ENCODE measurements at regions not wholly inside any gene's neighbourhood (a gene's known extent, or its start where the extent isn't known, plus 50 kb on each side); places are given as distances from the start of the nearest gene placed in this dataset.
"Not testable (repeated sequence)": the region's sequence is repeated elsewhere in the genome, so short reads cannot be mapped to it uniquely, and the experiment has no call there.

DNA sequence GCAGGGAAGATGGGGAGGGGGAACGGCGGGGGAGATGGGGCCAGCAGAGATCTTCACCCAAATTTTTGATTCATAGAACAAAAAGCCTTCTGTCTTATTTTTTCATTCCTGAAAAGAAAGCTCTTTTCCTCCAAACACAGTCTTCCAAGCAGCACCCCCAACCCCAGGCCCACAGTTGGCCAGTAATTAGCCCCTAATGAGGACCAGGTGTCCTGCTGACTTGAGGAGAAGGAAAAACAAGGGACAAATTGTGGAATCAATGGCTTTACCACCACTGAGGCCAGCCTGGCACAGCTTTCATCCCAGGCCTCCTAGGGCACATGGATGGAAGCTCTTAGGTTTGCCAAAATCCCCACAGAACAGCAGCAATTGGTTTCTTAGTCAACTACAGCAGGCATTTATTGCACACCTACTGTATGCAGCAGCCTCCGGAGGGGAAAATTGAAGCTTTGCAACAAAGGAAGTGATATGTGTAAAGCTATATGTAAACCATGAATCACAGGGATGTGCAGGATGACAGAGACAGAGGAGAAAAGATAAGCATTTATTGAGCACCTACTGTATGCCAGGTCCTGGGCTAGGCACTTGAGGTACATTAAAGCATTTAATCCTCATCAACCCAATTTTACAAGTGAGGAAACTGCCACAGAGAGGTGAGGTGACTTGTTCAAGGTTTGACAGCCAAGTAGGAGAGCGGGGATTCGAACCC is 199.5 kb downstream of the TBC1D2B start:
- DNase-seq (ENCODE audit: insufficient read length, low spot score) (no peak), FAIRE-seq (no peak)
- no peak for TF ChIP-seq POLR2A (IDR thresholded peaks at IDR 0.05; ENCODE audit: low read depth, low read length)

DNA sequence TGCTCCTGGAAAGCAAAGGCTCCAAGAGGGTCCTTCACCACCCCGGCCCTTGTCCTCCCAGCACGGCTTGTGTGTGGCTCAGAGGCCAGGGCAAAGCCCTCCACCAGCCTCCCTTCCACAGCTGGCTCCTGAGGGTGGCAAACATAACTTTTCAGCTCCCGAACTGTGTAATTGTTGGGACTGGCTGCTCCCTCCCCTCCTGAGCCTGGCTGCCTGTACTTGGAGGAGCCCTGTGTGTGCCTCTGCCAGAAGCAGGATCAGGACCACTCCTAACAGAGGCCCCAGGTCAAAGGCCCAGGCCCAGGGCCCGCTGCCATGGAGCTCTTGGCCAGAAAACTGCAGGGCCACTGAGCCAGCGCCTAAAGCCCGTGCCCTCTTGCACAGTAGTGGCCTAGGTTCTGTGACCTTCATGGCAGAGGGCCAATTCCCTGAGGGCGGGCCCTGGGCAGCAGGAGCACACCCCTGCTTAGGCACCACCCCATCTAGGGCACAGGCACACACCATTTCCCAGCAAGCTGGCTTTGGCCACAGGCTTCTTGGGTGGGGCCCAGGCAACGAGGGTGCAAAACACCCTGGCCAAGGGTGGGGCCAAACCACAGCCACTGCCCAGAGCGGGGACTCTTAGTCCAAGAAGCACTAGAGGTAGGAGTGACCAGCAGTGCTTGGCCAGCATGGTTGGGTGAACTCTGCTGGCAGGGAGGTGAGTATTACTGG is 201.2 kb downstream of the TBC1D2B start:
- DNase-seq (ENCODE audit: insufficient read length, low spot score); FAIRE-seq: not testable (repeated sequence)

DNA sequence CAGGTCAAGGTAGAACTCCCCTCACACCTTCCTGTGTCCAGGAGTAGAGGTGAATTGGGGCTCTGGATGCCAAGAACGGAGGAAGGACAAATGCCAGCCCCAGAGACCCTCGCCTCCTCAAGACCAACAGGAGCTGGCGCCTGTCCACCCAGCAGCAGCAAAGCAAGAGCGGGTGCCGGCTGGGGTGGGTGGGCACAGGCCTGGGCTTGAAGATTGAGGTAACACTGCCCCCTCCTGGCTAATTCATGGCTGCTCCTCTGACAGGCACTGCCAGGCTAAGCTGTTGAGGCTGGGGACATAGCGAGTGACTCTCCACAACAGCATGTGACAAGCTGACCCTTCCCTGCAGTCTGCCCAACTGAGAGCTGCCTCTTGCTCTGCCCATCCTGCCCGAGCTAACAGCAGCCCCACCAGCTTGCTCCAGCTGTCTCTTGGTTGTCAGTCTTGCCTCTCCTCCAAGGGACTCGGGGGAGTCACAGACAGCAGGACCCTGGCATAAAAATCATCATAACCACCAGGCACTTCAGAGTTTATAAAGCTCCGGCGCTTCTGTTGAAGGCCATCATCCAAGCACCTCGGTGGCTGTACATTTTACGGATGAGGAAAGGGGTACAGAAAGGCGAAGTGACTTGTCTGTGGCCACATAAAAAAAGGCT is 202.3 kb downstream of the TBC1D2B start:
- FAIRE-seq; DNase-seq (ENCODE audit: insufficient read length, low spot score): not testable (repeated sequence)

DNA sequence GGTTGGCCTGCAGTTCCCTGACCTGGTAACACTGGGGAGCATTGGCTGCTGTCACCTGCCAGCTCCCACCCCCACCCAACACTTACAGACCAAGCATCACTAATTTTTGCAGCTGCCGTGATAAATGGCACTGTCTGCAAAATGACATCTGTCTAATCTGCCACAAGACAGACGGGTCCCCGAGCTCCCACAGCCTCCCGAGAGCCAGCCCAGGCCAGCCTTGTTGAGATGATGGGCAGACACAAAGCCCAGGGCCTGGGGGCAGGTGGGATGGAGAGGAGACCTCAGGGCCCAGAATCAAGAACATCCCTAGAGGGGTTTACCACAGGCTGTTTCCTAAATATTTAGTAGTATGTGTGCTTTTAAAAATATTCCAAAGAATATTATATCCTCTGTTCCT is 203.4 kb downstream of the TBC1D2B start:
- TF ChIP-seq POLR2A (IDR thresholded peaks at IDR 0.05; ENCODE audit: low read depth, low read length), result no peak
- DNase-seq (ENCODE audit: insufficient read length, low spot score) (no peak), FAIRE-seq (no peak)

DNA sequence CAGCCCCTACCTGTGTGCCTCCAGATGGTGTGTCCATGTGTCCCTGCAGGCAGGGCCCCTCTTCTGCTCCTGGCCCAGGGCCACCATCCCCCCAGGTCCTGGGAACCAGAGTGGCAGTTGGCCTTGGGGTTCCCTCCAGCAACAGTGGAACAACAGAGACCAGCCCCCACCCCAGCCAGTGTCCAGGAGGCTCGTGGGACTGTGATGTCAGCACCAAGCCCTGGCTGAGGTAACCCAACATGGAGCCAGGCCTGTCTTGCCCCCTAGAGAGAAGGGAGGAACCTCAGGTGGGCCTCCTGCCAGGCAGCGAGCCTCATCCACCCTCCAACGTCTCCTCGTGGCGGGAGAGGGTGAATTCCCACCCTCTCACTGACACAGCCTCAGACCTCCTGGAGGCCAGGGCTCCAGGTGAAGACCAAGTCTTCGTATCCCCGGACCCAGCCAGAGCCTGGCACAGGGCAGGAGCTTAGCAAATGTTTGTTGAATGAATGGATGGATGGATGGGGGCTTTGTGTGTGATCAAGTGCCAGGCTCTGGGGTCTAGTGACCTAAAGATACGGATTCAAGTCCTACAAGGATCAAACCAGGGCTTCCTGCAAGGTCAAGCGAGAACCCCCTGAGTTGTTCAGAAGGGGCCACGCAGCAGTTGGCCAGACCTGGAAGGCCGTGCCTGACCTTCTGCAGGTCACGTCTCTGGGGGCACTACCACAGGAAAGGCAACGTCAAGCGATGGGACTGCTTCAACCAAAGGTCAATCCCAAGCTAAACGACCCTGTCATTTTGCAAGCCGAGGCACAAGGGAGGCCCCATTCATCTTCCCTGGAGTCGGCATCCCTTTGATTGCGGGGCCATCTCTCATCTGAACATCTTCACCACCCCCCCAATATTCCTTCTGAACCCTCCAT is 204.7 kb downstream of the TBC1D2B start:
- FAIRE-seq; DNase-seq (ENCODE audit: insufficient read length, low spot score): not testable (repeated sequence)

DNA sequence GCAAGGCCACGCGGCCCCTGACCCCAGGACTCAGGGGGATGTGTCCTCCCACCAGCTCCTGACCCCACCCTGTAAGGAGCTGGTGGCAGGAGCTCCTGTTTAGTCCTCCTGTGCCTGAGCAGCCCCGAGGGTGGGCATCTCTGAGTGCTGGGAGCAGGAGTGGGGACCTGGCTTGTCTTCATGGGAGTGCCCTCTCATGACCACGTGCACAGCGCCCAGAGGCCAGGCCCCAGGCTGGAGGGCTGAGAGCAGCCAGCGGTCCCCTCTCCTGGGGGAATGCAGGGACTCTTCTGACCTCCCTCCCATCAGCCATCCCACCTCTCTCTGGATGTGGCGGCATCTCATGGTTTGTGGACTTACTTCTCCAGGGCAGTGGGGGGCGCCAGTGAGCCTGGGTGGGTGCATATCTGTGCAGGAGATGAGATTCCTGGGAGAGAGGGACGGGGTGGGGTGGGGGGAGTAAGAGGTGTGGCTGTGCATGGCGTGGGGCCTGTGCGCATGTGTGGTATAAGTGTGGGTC is 205.6 kb downstream of the TBC1D2B start:
- no peak for FAIRE-seq
- TF ChIP-seq POLR2A (IDR thresholded peaks at IDR 0.05; ENCODE audit: low read depth, low read length), result no peak
- no peak for DNase-seq (ENCODE audit: insufficient read length, low spot score)

DNA sequence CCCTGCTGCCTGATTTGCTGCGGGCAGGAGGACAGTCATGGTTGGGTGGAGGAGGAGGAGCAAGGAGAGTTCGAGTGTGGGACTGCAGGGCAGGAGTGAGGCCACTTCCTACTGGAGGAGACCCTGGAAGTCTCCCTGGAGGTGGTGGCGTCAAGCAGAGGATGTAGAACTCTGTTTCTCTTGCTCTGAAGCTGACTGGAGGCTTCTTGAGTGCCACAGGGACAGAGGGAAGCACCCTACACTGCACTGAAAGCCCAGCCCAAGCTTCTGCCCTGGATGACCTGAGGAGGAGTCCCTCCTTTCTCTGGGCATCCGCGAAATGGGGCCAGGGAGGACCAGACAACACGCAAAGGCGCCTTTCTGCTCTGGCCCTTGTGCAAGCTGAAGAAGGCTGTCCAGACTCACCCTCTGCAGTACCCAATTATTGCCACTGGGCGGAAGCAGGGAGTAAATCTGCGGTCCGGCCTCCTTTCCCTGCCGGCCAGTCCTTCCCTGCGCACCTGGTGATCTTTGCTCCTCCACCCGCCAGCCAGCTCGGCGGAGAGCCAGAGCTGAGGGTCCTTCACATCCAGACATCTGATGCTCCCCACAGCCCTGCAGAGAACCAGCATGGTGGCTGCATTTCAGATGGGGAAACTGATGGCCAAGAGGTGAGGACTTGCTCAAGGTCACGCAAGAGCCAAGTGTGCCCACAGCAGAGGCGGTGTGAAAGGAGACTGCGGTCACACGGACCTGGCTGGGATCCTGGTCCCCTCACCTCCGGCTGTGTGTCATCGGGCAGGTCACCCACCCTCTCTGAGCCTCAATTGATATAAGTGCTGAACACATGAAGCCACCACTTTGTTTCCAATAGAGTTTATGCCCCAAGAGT is 207.1 kb downstream of the TBC1D2B start:
- FAIRE-seq (no peak), DNase-seq (ENCODE audit: insufficient read length, low spot score) (peak; percentile 43)
- TF ChIP-seq POLR2A (IDR thresholded peaks at IDR 0.05; ENCODE audit: low read depth, low read length), result no peak

DNA sequence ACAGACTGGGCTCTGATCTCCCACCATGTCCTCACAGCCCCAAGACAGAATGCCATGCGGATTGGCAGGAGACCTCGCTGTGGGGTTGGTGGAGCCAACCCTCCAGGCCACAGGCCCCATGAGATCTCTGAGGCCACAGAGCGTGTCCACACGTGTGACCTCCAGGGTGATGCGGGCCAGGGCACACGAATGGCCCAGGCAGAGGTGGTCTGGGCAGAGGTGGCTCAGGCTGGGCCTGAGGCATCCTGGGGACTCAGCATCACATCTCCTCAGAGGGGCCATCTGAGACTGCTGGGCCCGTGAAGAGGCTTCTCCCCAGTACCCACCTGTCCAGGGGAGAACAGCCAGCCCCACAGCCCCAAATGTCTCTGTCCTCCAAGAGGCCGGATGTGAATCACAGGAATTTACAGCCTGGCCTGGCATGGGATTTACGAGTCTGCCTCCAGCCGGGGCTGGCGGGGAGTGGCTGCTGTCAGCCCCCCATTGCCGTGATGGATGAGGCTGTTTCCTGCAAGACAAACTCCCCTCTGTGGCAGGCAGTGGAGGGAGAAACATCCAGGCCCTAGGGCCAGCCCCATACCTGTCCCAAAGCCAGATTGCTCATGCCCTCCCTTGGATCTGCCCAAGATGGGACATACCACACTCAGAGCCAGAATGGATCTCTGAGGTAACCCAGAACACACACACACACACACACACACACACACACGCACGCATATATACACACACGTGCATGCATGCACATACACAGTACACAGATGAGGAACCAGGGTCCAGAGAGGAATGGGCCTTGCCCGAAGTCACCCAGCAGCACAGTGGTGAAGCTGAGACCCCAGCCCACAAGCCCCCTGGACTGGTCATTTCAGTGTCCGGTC is 208.3 kb downstream of the TBC1D2B start:
- peak; percentile 47 for DNase-seq (ENCODE audit: insufficient read length, low spot score)
- no peak for FAIRE-seq
- no peak for TF ChIP-seq POLR2A (IDR thresholded peaks at IDR 0.05; ENCODE audit: low read depth, low read length)

DNA sequence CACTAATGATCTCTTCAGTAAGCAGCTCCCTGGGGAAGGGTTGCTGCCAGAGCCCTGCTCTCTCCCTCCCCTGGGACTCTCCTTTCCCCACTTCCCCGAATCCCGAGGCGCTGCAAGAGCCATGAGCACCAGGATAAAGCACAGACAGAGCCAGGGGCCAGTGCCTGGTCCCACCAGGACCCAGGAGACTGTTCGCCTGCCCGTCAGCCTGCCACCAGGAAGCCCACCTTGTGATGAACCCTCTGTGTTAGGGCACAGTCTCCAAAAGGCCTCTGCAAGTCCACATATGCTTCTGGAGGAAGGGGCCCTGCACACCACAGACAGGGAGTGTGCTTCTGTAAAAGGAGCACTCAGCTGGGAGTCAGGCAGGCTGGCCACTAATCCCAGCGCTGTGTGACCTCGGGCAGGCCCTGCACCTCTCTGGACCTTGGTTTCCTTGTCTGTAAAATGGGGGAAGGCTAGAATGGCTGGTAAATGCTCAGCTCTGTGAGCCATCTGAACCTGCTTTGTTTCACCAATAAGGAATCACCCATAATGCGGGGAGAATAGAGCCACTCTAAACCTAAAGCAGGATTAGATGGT is 209.4 kb downstream of the TBC1D2B start:
- FAIRE-seq; DNase-seq (ENCODE audit: insufficient read length, low spot score): not testable (repeated sequence)

DNA sequence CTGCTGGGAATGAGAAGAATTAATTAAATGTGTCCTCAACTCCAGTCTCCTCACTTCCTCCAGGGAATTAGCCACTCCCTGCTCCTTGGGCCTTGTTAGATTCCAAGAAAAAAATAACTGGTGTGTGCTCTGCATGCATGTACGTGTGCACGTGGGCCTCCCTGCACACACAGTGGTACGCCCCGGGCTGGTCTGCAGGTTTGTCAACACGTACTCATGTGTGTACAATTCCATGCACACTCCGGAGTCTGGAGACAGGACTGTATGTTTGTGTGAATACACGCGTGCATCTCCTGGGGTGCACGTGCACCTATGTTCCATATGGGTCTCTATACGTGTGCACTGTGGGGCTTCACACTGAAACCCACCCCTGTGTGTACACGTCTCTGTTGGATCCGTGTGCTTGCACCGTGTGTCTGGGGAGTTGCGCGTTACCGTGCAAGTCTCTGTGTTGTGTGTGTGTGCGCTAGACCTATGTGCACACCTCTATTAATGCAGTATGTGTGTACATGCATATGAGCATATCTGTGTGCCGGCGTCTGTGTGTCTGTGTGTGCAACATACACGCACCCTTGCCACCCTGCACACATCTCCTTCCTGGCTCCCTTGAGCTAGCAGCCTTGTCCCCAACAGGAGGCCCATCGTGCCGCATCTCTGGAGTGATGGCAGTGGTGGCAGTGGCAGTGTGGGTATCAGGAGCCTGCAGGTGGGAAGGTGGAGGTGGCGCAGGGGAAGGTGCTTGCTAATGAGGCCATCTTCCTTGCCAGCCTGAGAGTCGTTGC is 210.1 kb downstream of the TBC1D2B start:
- DNase-seq (ENCODE audit: insufficient read length, low spot score) (no peak), FAIRE-seq (no peak)
- TF ChIP-seq POLR2A (IDR thresholded peaks at IDR 0.05; ENCODE audit: low read depth, low read length), result no peak

DNA sequence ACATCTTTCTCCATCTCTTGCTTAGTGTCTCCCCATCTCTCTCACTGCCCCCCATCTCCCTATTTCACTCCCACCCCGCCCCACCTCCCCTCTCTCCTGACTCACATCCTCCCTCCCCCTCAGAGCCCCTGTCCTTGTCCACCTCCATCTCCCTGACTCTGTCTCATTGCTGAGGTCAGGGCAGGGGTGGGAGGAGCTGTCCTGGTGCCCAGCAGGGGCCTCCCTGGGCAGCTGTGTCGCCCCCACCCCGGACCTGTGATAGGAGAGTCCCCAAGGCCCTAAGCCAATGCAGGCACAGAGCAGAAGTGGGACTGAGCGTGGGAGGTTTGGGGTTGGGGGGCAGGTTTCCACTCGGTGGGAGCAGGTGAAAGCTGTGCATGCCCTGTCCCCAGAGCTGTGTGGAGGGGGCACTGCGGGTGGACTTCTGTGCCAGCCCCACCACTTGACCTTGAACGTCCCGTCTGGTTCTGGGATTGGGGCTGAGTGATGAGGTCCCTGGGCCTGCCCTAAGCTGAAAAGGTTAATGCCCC is 210.8 kb downstream of the TBC1D2B start:
- no peak for DNase-seq (ENCODE audit: insufficient read length, low spot score)
- no peak for FAIRE-seq
- TF ChIP-seq POLR2A (IDR thresholded peaks at IDR 0.05; ENCODE audit: low read depth, low read length), result no peak
